ENCODE measurements at regions not wholly inside any gene's neighbourhood (a gene's known extent, or its start where the extent isn't known, plus 50 kb on each side); places are given as distances from the start of the nearest gene placed in this dataset.

DNA sequence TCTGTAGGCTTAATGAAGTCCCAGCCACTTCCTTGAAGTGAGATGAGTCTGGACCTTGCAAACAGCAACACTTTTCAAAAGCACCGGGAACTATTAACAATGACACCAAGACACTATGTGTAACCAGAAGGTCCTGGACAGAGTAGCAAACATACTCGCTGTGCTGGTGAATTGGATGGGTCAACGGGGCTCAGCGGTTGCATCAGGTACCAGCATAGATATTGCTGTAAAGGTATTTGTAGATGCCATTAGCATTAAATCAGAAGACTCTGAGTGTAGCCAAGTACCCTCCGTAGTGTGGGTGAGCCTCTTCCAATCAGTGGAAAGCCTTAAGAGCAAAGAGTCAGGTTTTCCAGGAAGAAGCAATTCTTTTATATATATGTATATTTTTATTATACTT is 140.5 kb downstream of the IRX2 start:
- ChIA-PET CTCF (no interaction called here), RAD21 (ENCODE audit: low non-redundant PET in 1 of 2, low total read pairs in 2 of 2, uncharacterized antibody in 2 of 2, unreplicated experiment in 2 of 2) (no interaction called here), POLR2A (no interaction called here)
- no peak overlapping the region for H3K4me2 ChIP-seq (ENCODE audit: low read length)
- no TSS peak for BruUV-seq (replicated peaks)
- H3K27ac ChIP-seq (ENCODE audit: low read depth, low read length) = no peak overlapping the region
- no peaks in the 10 kb centered on the region for H4K20me1 ChIP-seq (ENCODE audit: insufficient read depth)
- no peaks in the 10 kb centered on the region for H3K27me3 ChIP-seq (ENCODE audit: insufficient read depth, low read length)
- H3K36me3 ChIP-seq (ENCODE audit: control insufficient read depth in 1 of 2, insufficient read depth in 2 of 2, low read length in 2 of 2) = no peaks in the 10 kb centered on the region
- no peak overlapping the region for H3K4me3 ChIP-seq (replicated peaks in 1 of 2; ENCODE audit: low read depth in 1 of 2, low read length in 2 of 2)
- no peaks in the 10 kb centered on the region for H3K79me2 ChIP-seq (ENCODE audit: insufficient read depth, low read length)
- DNase-seq (ENCODE audit: low read depth, low spot score) (no peak), ATAC-seq (no peak)
- intact Hi-C loops (cut with micrococcal nuclease) = no loop called here
- TF ChIP-seq POLR2AphosphoS5 (IDR thresholded peaks at IDR 0.05; ENCODE audit: low read depth, low read length) = no peak
- H3K9me3 ChIP-seq (ENCODE audit: control insufficient read depth in 1 of 2, insufficient read depth in 1 of 2, low read depth in 1 of 2, low read length in 2 of 2) = peaks cover 4 to 20% of the 10 kb centered on the region in 2 experiments; a peak in 2 of 4 replicates
- no peaks in the 10 kb centered on the region for H3K4me1 ChIP-seq (ENCODE audit: control insufficient read depth in 1 of 2, insufficient read depth in 2 of 2, low read length in 2 of 2)
- H3K9me2 ChIP-seq (ENCODE audit: insufficient read depth) = no peaks in the 10 kb centered on the region
- H2AFZ ChIP-seq (ENCODE audit: low read depth, low read length, poor library complexity, severe bottlenecking) = no peak overlapping the region
- no peak overlapping the region for H3K9ac ChIP-seq (ENCODE audit: low read length)

DNA sequence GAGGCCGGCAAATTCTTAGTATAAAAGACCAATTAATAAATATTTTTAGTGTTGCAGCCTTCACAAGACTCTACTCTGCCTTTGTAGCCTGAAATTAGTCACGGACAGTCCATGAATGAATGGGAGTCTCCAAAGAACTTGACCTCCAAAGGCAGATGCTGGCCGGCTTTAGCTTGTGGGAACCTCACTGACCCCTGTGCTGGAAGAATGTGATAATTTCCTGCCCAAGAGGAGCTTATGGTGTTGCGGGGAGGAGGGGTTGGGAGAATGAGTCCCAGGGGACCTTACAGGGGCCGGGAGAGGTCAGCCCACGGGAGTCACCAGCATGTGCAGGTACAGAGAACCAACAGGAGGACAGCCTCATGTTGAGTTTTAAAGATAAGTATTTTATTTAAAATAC is 143.1 kb downstream of the IRX2 start:
- no peaks in the 10 kb centered on the region for H4K20me1 ChIP-seq (ENCODE audit: insufficient read depth)
- H2AFZ ChIP-seq (ENCODE audit: low read depth, low read length, poor library complexity, severe bottlenecking) = no peak overlapping the region
- no peak for DNase-seq (ENCODE audit: low read depth, low spot score)
- H3K9ac ChIP-seq (ENCODE audit: low read length) = no peak overlapping the region
- no peaks in the 10 kb centered on the region for H3K9me2 ChIP-seq (ENCODE audit: insufficient read depth)
- no peak overlapping the region for H3K4me2 ChIP-seq (ENCODE audit: low read length)
- BruUV-seq (replicated peaks) = no TSS peak
- peaks cover 4 to 22% of the 10 kb centered on the region in 2 experiments; a peak in 1 of 4 replicates for H3K9me3 ChIP-seq (ENCODE audit: control insufficient read depth in 1 of 2, insufficient read depth in 1 of 2, low read depth in 1 of 2, low read length in 2 of 2)
- TF ChIP-seq SIN3A (IDR thresholded peaks at IDR 0.05; ENCODE audit: low read depth) = no peak
- no peak for TF ChIP-seq POLR2AphosphoS5 (IDR thresholded peaks at IDR 0.05; ENCODE audit: low read depth, low read length)
- no peak for TF ChIP-seq POLR2A (IDR thresholded peaks at IDR 0.05; ENCODE audit: borderline replicate concordance, extremely low read depth, insufficient read depth, insufficient read length)
- TF ChIP-seq TCF7L2 (IDR thresholded peaks at IDR 0.05; ENCODE audit: borderline replicate concordance, extremely low read depth, insufficient read depth, insufficient read length) = no peak
- no peak for TF ChIP-seq ZFX (IDR thresholded peaks at IDR 0.05)
- TF ChIP-seq ELF1 (IDR thresholded peaks at IDR 0.05; ENCODE audit: borderline replicate concordance, low read depth) = no peak
- no peak for TF ChIP-seq EZH2phosphoT487 (IDR thresholded peaks at IDR 0.05; ENCODE audit: borderline replicate concordance)
- TF ChIP-seq SRF (IDR thresholded peaks at IDR 0.05; ENCODE audit: low read depth) = no peak
- TF ChIP-seq YY1 (IDR thresholded peaks at IDR 0.05; ENCODE audit: extremely low read depth, insufficient replicate concordance, low read depth, low read length) = no peak
- no peak for TF ChIP-seq CBX3 (IDR thresholded peaks at IDR 0.05; ENCODE audit: low read depth)
- no peak for TF ChIP-seq EZH2 (IDR thresholded peaks at IDR 0.05)
- TF ChIP-seq, protein P1, sequence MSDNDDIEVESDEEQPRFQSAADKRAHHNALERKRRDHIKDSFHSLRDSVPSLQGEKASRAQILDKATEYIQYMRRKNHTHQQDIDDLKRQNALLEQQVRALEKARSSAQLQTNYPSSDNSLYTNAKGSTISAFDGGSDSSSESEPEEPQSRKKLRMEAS (IDR thresholded peaks at IDR 0.05) = no peak
- no peak for TF ChIP-seq CEBPB (IDR thresholded peaks at IDR 0.05; ENCODE audit: low read depth)
- TF ChIP-seq, protein P2, sequence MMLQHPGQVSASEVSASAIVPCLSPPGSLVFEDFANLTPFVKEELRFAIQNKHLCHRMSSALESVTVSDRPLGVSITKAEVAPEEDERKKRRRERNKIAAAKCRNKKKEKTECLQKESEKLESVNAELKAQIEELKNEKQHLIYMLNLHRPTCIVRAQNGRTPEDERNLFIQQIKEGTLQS (IDR thresholded peaks at IDR 0.05) = no peak
- TF ChIP-seq, protein P3, sequence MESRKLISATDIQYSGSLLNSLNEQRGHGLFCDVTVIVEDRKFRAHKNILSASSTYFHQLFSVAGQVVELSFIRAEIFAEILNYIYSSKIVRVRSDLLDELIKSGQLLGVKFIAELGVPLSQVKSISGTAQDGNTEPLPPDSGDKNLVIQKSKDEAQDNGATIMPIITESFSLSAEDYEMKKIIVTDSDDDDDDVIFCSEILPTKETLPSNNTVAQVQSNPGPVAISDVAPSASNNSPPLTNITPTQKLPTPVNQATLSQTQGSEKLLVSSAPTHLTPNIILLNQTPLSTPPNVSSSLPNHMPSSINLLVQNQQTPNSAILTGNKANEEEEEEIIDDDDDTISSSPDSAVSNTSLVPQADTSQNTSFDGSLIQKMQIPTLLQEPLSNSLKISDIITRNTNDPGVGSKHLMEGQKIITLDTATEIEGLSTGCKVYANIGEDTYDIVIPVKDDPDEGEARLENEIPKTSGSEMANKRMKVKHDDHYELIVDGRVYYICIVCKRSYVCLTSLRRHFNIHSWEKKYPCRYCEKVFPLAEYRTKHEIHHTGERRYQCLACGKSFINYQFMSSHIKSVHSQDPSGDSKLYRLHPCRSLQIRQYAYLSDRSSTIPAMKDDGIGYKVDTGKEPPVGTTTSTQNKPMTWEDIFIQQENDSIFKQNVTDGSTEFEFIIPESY (IDR thresholded peaks at IDR 0.05; ENCODE audit: extremely low read depth, insufficient replicate concordance, low read length) = no peak
- no peak for TF ChIP-seq FOSL1 (IDR thresholded peaks at IDR 0.05; ENCODE audit: low read depth)
- no peak for TF ChIP-seq SP1 (IDR thresholded peaks at IDR 0.05; ENCODE audit: low read depth)
- TF ChIP-seq, protein P4, sequence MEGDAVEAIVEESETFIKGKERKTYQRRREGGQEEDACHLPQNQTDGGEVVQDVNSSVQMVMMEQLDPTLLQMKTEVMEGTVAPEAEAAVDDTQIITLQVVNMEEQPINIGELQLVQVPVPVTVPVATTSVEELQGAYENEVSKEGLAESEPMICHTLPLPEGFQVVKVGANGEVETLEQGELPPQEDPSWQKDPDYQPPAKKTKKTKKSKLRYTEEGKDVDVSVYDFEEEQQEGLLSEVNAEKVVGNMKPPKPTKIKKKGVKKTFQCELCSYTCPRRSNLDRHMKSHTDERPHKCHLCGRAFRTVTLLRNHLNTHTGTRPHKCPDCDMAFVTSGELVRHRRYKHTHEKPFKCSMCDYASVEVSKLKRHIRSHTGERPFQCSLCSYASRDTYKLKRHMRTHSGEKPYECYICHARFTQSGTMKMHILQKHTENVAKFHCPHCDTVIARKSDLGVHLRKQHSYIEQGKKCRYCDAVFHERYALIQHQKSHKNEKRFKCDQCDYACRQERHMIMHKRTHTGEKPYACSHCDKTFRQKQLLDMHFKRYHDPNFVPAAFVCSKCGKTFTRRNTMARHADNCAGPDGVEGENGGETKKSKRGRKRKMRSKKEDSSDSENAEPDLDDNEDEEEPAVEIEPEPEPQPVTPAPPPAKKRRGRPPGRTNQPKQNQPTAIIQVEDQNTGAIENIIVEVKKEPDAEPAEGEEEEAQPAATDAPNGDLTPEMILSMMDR (IDR thresholded peaks at IDR 0.05 in 2 of 3, conservative IDR thresholded peaks at IDR 0.05 in 1 of 3; ENCODE audit: borderline replicate concordance in 1 of 3, insufficient read depth in 1 of 3, low read depth in 2 of 3, low read length in 2 of 3) = no peak
- TF ChIP-seq ZNF274 (IDR thresholded peaks at IDR 0.05; ENCODE audit: low read depth, low read length) = no peak
- no peaks in the 10 kb centered on the region for H3K36me3 ChIP-seq (ENCODE audit: control insufficient read depth in 1 of 2, insufficient read depth in 2 of 2, low read length in 2 of 2)
- ChIA-PET POLR2A (no interaction called here), RAD21 (ENCODE audit: low non-redundant PET in 1 of 2, low total read pairs in 2 of 2, uncharacterized antibody in 2 of 2, unreplicated experiment in 2 of 2) (no interaction called here), CTCF (no interaction called here)
- H3K27me3 ChIP-seq (ENCODE audit: insufficient read depth, low read length) = no peaks in the 10 kb centered on the region
- H3K79me2 ChIP-seq (ENCODE audit: insufficient read depth, low read length) = no peaks in the 10 kb centered on the region
- no peak overlapping the region for H3K4me3 ChIP-seq (replicated peaks in 1 of 2; ENCODE audit: low read depth in 1 of 2, low read length in 2 of 2)
- ATAC-seq = no peak
- no peak overlapping the region for H3K27ac ChIP-seq (ENCODE audit: low read depth, low read length)
- intact Hi-C loops (cut with micrococcal nuclease) = no loop called here
- no peaks in the 10 kb centered on the region for H3K4me1 ChIP-seq (ENCODE audit: control insufficient read depth in 1 of 2, insufficient read depth in 2 of 2, low read length in 2 of 2)

Measured in HCT116 (cell line).